HG03342 (cell line): ENCODE measurements at regions not wholly inside any gene's neighbourhood (a gene's known extent, or its start where the extent isn't known, plus 50 kb on each side); places are given as distances from the start of the nearest gene placed in this dataset.

Source experiments
- ATAC-seq: cut with Tn5 transposase; IDR thresholded peaks from one replicate; pipeline ENCODE4 v1.9.1; 2021; ENCODE audit warnings: mild to moderate bottlenecking, moderate library complexity; ENCODE audit not compliant: unreplicated experiment

DNA sequence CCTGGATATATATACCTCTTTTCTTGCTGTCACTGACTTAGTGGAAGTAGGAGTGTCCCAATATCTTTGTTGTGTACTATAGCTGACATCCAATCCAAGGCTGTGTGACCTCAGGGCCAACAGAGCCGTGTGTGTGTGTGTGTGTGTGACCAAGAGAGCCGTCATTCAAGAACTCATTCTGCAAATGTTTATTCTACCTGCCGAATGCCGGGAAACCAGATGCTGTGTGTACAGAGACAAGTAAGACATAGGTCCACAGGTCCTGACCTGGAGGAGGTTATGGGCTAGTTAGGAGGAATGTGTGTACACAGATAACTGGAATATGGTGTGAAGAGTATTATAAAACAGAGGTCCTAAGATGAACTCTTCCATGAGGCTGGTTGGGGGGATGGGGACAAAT is 190.0 kb downstream of the DHX35 start:
- no peak for ATAC-seq

DNA sequence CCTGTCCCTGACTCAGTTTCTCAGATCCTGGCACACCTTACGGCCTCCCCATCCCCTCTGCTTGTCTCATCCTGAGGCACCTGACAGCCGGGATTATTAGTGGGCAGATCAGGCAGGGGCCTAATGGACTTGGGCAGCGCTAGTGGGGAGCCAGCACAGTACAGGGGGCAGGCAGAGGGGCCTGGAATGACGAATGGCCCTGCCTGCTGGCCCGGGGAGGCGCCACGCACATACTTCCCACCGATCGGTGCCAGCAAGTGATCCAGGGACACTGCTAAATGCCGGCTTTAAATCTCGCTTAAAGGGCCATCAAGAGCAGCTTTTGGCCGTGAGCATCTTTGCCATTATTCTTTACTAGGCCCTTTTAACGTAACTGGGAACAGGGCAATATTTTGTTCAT is 188.4 kb downstream of the DHX35 start:
- ATAC-seq: no peak

- ATAC-seq: no peak
Observed at GRCh38 chr20:39146394-39146793, 184.2 kb downstream of the DHX35 start.

GRCh38 chr20:39145921-39146320 is 183.8 kb downstream of the DHX35 start:
- no peak for ATAC-seq

- ATAC-seq: no peak
Observed at GRCh38 chr20:39144757-39145156, 182.6 kb downstream of the DHX35 start.

DNA sequence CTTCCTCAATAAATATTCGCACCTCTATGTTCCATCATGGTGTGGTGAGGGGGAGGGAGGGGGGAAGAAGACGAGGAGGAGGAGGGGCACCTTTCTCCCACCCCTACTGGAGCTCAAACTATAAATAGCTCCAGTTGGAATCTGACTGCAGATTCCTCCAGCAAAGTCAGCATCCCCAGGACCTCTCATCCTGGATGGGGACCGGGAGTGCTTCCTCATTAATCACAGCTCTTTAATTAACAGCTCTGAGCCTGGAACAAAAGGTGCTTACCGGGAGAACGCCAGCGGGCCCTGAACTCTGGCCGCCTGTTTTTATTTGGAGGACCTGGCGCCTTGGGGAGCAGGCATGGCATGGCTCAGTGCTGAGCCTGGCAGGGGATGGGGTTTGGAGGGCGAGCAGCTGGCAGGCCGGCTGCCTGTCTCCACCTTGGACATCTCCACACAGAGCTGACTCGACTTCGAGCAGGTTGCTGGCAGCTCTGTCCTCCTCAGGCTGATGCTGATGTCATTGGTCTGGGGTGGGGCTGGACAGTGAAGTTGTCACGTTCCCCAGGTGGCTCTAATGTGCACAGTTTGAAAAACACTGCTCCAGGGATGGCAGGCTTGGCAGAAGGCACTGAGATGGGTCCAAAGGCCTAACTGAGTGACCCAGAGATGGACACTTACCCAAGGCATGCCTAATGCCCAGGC is 180.4 kb downstream of the DHX35 start:
- no peak for ATAC-seq

DNA sequence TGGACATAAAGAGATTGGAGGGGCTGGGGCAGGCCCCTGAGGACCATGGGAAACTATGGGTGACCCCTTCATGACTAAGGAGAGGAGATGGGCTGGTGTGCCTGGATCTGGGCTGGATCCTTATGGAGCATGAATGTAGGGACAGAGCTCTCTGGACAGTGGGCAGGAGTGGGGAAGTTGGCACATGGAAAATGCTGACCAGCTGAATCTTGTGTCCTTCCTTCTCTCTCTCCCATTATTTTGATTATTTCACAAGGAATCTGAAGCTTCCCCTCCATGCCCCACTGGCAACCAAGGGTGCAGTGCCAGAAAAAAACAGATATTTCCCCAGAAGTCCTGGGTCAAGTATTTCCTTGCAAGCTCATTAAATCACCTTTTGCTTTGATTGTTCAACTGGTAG is 175.2 kb downstream of the DHX35 start:
- ATAC-seq: no peak

- no peak for ATAC-seq
Observed at GRCh38 chr20:39136798-39137197, 174.7 kb downstream of the DHX35 start.

GRCh38 chr20:39135885-39136544 is 173.9 kb downstream of the DHX35 start:
- ATAC-seq: no peak

GRCh38 chr20:39133201-39133600 is 171.1 kb downstream of the DHX35 start:
- no peak for ATAC-seq

DNA sequence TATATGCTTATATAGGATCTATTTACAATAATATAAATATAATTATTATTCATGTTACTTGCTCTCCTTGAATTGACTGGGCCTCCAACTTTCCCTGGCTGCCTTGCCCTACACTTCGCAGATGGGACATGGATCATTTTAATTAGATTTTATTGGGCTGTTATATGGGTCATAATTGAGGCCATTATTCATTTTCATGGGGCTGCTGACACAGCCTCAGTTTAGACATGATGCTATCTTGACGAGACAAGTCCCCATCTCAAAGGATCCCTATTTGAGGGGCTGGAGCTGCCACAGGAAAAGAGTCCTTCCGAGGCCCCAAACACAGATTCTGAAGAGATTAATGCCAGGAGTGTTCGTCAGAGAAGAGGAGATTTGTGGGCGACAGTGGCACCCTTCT is 170.4 kb downstream of the DHX35 start:
- no peak for ATAC-seq

DNA sequence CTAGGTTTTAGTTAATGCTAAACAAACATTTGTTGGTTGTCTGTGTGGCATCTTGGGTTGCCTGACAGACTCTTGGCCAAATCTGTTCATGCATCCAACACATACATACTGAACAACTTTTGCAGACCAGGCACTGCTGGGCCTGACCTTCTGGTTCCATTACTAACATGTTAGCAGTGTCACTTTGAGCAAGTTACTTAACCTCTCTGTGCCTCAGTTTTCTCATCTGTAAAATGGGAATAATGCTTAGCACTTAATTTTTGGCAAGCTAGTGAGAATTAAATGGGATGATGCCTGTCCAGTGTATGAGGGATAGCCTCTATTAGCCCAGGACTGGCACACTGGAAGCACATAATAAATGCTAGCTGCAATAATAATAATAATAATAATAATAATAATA is 169.9 kb downstream of the DHX35 start:
- no peak for ATAC-seq

DNA sequence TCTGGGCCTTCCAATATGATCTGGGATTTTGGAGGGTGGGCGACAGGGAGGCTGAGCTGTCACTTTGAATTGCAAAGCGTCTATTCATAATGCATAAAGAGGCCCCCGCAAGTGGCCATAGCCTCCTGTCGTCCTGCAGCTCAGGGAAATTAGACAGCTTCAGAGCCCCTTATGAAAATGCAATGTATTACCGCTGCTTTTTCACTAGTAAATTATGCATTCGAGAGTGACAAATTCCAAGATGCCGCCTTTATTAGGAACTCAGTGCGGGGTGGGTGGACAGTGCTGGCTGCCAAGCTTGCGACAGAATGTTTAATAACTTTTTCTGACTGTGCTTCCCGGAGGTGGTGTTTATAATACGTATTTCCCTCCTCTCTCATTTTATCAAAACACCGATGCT is 168.5 kb downstream of the DHX35 start:
- ATAC-seq: no peak

GRCh38 chr20:39129523-39129922 is 167.4 kb downstream of the DHX35 start:
- no peak for ATAC-seq

DNA sequence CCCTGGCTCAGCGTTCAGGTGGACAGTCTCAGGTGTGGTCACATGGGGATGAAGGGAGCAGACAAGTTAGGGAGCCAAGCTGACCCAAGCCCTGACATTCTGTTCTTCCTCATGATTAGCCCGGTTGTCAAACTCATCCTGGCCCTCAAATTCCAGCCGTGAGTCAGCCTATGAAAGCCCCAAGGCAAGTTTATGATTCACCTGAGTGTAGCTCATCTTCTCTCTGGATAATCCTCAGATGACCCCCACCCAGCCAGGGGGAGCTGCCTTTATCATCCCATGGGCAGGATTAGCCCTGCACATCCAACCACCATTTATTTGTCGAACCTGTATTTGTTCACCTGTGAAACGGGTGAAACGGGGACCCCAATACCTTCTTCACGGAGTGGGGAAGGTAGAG is 161.9 kb downstream of the DHX35 start:
- ATAC-seq: no peak

DNA sequence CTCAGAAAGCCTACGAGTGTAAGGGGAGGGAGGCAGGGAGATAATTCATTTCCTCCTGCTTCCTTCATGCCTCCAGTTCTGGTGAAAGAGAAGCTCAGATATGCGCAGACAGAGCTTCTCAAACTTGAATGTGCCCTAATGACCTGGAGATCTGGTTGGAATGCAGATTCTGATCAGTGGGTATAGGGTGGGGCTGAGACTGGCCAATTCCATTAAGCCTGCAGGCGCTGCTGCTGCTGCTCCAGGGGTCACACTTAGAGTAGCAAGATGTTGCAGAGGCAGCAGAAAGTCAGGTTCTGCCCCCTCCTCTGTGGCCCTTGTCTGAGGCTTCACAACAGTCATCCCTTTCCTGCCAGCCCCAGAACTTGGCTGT is 161.0 kb downstream of the DHX35 start:
- no peak for ATAC-seq

DNA sequence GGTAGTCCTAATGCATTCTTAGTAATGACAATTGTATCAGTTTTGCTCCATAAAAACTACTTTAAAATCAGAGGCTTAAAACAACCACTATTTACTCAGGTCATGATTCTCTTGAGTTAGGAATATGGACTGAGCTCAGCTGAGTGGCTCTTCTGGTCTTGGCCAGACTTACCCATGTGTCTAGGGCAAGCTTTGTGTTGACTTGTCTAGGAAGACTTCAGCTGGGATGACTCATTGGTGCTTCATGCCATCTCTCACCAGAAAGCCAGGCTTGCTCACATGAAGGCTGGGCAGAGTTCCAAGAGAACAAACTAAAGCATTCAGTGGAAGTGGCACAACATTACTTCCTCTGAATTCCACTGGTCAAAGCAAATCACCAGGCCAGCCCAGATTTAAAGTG is 155.3 kb downstream of the DHX35 start:
- no peak for ATAC-seq

DNA sequence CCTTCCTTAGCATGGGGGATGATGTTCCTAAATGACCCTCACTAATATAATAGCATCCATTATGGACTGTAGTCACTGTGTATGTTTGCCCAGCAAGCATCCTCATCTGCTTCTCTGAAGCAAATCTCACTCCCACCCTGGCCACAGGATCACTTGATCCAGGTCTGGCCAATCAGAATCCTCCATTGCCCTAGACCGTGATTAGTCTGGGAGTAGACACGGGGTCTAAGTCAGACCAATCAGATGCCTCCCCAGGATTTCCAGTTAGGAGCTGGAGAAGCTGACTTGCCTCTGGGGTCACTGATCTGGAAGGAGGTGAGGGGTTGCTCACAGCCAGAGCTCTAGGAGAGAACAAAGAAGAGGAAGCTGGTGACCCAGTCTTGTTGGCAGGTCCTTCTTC is 153.9 kb downstream of the DHX35 start:
- ATAC-seq: no peak

DNA sequence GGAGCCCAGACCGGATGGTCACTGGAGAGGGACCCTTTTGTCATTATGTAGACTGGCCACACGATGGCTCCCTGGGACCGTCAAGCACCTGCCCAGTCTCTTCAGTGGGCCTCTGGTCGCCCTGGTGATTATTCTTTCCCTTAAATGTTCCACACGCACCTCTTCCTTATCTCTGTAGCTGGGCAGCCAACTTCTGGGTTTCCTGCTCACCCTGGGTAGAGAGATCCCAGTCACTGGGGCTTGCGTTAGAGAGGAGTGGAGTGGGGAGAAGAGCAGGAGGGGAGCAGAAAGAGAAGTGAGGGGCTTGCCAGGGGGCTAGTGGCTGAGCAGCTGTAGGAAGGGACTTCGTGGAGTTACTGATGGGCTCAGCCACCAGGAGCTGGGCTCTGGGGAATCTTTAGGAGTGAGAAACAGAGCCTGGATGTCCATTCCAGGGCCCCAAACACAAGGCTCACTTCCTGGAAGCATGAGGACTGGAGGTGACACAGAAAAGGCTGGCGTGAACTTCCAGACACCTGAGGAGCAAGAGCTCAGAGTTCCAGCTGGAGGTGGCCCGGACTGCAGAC is 150.1 kb downstream of the DHX35 start:
- ATAC-seq: no peak

GRCh38 chr20:39111359-39112177 is 149.4 kb downstream of the DHX35 start:
- ATAC-seq: no peak

- ATAC-seq: no peak
Observed at GRCh38 chr20:39110819-39111136, 148.6 kb downstream of the DHX35 start.
